ENCODE measurements at regions not wholly inside any gene's neighbourhood (a gene's known extent, or its start where the extent isn't known, plus 50 kb on each side); places are given as distances from the start of the nearest gene placed in this dataset.

DNA sequence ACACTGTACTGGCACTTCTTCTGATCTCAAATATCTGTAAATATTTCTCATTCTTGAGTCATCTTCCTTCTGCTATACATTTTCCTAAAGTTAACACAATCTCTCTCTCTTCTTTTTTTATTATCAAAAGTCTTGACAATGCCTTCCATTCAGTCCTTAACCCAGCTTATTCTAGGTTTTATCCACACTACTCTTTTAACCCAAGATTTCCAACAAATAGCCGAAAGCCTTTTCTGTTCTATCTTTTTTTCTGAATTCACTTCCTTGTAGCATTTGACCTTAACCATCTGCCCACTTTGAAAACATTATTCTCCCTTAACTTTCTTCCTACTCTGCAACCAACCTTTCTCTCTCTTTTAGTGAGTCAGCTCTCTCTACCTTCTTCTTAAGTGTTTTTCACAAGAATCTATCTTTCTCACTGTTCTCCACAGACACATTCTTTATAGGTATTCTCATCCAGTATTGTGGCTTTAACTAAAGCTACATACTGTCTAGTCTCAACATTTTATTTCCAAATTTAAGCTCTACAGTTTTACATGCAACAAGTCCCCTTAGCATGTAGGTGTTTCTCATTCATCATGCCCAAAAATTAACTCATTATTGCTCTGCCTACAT lies 915.6 kb downstream of the KCNMA1 start:
- TF ChIP-seq, protein P1, sequence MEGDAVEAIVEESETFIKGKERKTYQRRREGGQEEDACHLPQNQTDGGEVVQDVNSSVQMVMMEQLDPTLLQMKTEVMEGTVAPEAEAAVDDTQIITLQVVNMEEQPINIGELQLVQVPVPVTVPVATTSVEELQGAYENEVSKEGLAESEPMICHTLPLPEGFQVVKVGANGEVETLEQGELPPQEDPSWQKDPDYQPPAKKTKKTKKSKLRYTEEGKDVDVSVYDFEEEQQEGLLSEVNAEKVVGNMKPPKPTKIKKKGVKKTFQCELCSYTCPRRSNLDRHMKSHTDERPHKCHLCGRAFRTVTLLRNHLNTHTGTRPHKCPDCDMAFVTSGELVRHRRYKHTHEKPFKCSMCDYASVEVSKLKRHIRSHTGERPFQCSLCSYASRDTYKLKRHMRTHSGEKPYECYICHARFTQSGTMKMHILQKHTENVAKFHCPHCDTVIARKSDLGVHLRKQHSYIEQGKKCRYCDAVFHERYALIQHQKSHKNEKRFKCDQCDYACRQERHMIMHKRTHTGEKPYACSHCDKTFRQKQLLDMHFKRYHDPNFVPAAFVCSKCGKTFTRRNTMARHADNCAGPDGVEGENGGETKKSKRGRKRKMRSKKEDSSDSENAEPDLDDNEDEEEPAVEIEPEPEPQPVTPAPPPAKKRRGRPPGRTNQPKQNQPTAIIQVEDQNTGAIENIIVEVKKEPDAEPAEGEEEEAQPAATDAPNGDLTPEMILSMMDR (conservative IDR thresholded peaks at IDR 0.05; ENCODE audit: low read depth, low read length) = no peak
- no peak for TF ChIP-seq POLR2A (IDR thresholded peaks at IDR 0.05; ENCODE audit: low read depth, low read length)
- TF ChIP-seq FOS (IDR thresholded peaks at IDR 0.05; ENCODE audit: low read depth, low read length) = no peak
- TF ChIP-seq, protein P2, sequence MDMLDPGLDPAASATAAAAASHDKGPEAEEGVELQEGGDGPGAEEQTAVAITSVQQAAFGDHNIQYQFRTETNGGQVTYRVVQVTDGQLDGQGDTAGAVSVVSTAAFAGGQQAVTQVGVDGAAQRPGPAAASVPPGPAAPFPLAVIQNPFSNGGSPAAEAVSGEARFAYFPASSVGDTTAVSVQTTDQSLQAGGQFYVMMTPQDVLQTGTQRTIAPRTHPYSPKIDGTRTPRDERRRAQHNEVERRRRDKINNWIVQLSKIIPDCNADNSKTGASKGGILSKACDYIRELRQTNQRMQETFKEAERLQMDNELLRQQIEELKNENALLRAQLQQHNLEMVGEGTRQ (IDR thresholded peaks at IDR 0.05; ENCODE audit: low read depth, low read length) = no peak
- no peak for TF ChIP-seq SMC3 (IDR thresholded peaks at IDR 0.05; ENCODE audit: low read depth, low read length)
